ENCODE measurements at regions not wholly inside any gene's neighbourhood (a gene's known extent, or its start where the extent isn't known, plus 50 kb on each side); places are given as distances from the start of the nearest gene placed in this dataset.

GRCh38 chr2:145800151-145801091 lies 1280.5 kb upstream of the ZEB2 start:
- no peak overlapping the region for H3K4me2 ChIP-seq
- no peak for ATAC-seq
- no peaks in the 10 kb centered on the region for H3F3A ChIP-seq (replicated peaks; ENCODE audit: low read depth)
- no peaks in the 10 kb centered on the region for H4K20me1 ChIP-seq (replicated peaks; ENCODE audit: insufficient read depth)
- H2AFZ ChIP-seq: no peak overlapping the region
- H3K27me3 ChIP-seq (ENCODE audit: insufficient read depth): no peaks in the 10 kb centered on the region
- Mint-ChIP-seq H3K27ac (no peak overlapping the region), H3K27me3 (ENCODE audit: insufficient read depth, low read depth, poor library complexity) (no peaks in the 10 kb centered on the region), H3K4me3 (no peak overlapping the region), H3K36me3 (ENCODE audit: low read depth) (no peaks in the 10 kb centered on the region), H3K9me3 (no peaks in the 10 kb centered on the region), H3K4me1 (peaks cover 7% of the 10 kb centered on the region; the same call in 1 of the 3 replicates)
- no peaks in the 10 kb centered on the region for H3K36me3 ChIP-seq (ENCODE audit: insufficient read depth)
- DNase-seq (ENCODE audit: low spot score): no peak
- TF ChIP-seq NANOG (IDR thresholded peaks at IDR 0.05; ENCODE audit: borderline replicate concordance) (no peak), JUNB (IDR thresholded peaks at IDR 0.05; ENCODE audit: unreplicated experiment) (no peak), ZNF331 (CRISPR knock-in tag; IDR thresholded peaks at IDR 0.05; ENCODE audit: low read depth) (no peak), EZH2phosphoT487 (IDR thresholded peaks at IDR 0.05; ENCODE audit: unreplicated experiment) (no peak), REST (IDR thresholded peaks at IDR 0.05; ENCODE audit: unreplicated experiment) (no peak)
- TF ChIP-seq, protein P1, sequence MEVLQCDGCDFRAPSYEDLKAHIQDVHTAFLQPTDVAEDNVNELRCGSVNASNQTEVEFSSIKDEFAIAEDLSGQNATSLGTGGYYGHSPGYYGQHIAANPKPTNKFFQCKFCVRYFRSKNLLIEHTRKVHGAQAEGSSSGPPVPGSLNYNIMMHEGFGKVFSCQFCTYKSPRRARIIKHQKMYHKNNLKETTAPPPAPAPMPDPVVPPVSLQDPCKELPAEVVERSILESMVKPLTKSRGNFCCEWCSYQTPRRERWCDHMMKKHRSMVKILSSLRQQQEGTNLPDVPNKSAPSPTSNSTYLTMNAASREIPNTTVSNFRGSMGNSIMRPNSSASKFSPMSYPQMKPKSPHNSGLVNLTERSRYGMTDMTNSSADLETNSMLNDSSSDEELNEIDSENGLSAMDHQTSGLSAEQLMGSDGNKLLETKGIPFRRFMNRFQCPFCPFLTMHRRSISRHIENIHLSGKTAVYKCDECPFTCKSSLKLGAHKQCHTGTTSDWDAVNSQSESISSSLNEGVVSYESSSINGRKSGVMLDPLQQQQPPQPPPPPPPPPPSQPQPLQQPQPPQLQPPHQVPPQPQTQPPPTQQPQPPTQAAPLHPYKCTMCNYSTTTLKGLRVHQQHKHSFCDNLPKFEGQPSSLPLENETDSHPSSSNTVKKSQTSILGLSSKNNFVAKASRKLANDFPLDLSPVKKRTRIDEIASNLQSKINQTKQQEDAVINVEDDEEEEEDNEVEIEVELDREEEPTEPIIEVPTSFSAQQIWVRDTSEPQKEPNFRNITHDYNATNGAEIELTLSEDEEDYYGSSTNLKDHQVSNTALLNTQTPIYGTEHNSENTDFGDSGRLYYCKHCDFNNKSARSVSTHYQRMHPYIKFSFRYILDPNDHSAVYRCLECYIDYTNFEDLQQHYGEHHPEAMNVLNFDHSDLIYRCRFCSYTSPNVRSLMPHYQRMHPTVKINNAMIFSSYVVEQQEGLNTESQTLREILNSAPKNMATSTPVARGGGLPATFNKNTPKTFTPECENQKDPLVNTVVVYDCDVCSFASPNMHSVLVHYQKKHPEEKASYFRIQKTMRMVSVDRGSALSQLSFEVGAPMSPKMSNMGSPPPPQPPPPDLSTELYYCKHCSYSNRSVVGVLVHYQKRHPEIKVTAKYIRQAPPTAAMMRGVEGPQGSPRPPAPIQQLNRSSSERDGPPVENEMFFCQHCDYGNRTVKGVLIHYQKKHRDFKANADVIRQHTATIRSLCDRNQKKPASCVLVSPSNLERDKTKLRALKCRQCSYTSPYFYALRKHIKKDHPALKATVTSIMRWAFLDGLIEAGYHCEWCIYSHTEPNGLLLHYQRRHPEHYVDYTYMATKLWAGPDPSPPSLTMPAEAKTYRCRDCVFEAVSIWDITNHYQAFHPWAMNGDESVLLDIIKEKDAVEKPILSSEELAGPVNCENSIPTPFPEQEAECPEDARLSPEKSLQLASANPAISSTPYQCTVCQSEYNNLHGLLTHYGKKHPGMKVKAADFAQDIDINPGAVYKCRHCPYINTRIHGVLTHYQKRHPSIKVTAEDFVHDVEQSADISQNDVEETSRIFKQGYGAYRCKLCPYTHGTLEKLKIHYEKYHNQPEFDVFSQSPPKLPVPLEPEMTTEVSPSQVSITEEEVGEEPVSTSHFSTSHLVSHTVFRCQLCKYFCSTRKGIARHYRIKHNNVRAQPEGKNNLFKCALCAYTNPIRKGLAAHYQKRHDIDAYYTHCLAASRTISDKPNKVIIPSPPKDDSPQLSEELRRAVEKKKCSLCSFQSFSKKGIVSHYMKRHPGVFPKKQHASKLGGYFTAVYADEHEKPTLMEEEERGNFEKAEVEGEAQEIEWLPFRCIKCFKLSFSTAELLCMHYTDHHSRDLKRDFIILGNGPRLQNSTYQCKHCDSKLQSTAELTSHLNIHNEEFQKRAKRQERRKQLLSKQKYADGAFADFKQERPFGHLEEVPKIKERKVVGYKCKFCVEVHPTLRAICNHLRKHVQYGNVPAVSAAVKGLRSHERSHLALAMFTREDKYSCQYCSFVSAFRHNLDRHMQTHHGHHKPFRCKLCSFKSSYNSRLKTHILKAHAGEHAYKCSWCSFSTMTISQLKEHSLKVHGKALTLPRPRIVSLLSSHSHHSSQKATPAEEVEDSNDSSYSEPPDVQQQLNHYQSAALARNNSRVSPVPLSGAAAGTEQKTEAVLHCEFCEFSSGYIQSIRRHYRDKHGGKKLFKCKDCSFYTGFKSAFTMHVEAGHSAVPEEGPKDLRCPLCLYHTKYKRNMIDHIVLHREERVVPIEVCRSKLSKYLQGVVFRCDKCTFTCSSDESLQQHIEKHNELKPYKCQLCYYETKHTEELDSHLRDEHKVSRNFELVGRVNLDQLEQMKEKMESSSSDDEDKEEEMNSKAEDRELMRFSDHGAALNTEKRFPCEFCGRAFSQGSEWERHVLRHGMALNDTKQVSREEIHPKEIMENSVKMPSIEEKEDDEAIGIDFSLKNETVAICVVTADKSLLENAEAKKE (CRISPR knock-in tag; IDR thresholded peaks at IDR 0.05): no peak
- H3K4me3 ChIP-seq: no peak overlapping the region
- no peak overlapping the region for H3K27ac ChIP-seq (ENCODE audit: low read depth)
- peaks cover 6% of the 10 kb centered on the region; the same call in 1 of the 2 replicates for H3K9me2 ChIP-seq (ENCODE audit: insufficient read depth)
- H3K4me1 ChIP-seq (ENCODE audit: insufficient read depth): no peaks in the 10 kb centered on the region
- no peaks in the 10 kb centered on the region for H3K79me2 ChIP-seq (replicated peaks; ENCODE audit: insufficient read depth)

All from GM23338 (cell line).